ENCODE measurements at regions not wholly inside any gene's neighbourhood (a gene's known extent, or its start where the extent isn't known, plus 50 kb on each side); places are given as distances from the start of the nearest gene placed in this dataset.
"Not testable (repeated sequence)": the region's sequence is repeated elsewhere in the genome, so short reads cannot be mapped to it uniquely, and the experiment has no call there.

DNA sequence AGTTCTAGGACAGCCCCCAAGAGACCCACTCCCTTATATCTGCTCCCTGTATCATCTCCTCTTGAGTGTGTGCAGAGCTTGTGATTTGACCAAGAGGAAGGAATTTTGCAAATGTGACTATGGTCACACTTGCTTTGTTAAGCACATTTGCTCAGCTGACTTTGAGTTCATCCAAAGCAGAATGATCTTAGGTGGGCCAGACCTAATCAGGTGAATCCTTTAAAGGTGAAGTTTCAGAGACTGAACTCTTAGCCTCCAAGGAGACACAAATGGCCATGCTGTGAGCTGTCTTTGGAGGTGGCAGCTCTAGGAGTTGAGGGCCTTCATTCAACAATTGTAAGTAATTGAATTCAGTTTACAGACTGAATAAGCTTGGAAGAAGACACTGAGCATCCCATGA is 115.4 kb upstream of the KRTAP5-11 start:
- intact Hi-C loops (cut with micrococcal nuclease; ENCODE audit: unreplicated experiment); H3K27ac Mint-ChIP-seq (ENCODE audit: unreplicated experiment); H3K4me3 Mint-ChIP-seq (ENCODE audit: low read depth, unreplicated experiment); H3K36me3 Mint-ChIP-seq (ENCODE audit: insufficient read depth, unreplicated experiment); DNase-seq; H3K4me1 Mint-ChIP-seq (ENCODE audit: low read depth, unreplicated experiment); CTCF ChIA-PET; BruUV-seq (replicated peaks); H3K9me3 Mint-ChIP-seq (ENCODE audit: low read depth, unreplicated experiment): not testable (repeated sequence)
- H3K27me3 Mint-ChIP-seq (ENCODE audit: unreplicated experiment), result peaks cover 36% of the 10 kb centered on the region

DNA sequence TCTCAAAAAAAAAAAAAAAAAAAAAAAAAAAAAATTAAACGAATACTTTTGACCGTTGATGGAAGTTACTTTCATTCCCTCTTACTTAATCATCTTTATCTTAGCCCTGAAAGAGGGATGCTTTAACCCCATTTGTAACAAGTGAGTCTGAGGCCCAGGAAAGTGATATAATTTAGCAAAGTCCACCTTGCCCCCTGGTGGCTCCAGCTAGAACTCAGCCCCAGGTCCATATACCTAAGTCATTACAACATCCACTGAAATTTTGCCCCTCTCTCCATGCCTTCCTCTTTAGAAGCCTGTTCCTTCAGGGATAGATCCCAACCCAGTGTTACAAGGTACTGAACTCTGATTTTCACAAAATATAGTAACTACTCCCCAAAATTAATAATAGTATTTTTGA is 116.3 kb upstream of the KRTAP5-11 start:
- H3K27me3 Mint-ChIP-seq (ENCODE audit: unreplicated experiment), result peaks cover 41% of the 10 kb centered on the region
- H3K4me1 Mint-ChIP-seq (ENCODE audit: low read depth, unreplicated experiment); CTCF ChIA-PET; H3K9me3 Mint-ChIP-seq (ENCODE audit: low read depth, unreplicated experiment); DNase-seq; intact Hi-C loops (cut with micrococcal nuclease; ENCODE audit: unreplicated experiment); BruUV-seq (replicated peaks); H3K4me3 Mint-ChIP-seq (ENCODE audit: low read depth, unreplicated experiment); H3K27ac Mint-ChIP-seq (ENCODE audit: unreplicated experiment); H3K36me3 Mint-ChIP-seq (ENCODE audit: insufficient read depth, unreplicated experiment): not testable (repeated sequence)

DNA sequence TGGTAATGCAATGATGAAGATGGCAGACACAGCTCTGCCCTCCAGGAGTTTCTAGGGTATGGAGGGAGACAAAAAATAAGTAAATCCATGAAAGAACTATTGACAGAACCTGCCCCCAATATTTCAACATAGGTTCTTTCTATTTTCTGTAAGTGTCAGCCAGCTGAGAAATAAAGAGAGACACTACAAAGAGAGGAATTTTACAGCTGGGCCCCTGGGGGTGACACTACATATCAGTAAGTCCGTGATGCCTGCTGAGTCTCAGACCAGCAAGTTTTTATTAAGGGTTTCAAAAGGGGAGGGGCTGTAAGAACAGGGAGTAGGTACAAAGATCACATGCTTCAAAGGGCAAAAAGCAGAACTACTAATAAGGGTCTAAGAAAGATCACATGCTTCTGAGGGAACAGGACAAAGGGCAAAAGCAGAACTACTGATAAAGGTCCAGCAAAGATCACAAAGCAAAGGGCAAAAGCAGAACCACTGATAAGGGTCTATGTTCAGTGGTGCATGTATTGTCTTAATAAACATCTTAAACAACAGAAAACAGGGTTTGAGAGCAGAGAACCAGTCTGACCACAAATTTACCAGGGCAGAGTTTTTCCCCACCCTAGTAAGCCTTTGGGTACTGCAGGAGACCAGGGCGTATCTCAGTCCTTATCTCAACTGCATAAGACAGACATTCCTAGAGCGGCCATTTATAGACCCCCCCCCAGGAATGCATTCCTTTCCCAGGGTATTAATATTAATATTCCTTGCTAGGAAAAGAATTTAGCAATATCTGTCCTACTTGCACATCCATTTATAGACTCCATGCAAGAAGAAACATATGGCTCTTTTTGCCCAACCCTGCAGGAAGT is 119.0 kb upstream of the KRTAP5-11 start:
- peaks cover 40% of the 10 kb centered on the region for H3K27me3 Mint-ChIP-seq (ENCODE audit: unreplicated experiment)
- intact Hi-C loops (cut with micrococcal nuclease; ENCODE audit: unreplicated experiment); H3K36me3 Mint-ChIP-seq (ENCODE audit: insufficient read depth, unreplicated experiment); H3K27ac Mint-ChIP-seq (ENCODE audit: unreplicated experiment); DNase-seq; H3K4me1 Mint-ChIP-seq (ENCODE audit: low read depth, unreplicated experiment); H3K9me3 Mint-ChIP-seq (ENCODE audit: low read depth, unreplicated experiment); BruUV-seq (replicated peaks); H3K4me3 Mint-ChIP-seq (ENCODE audit: low read depth, unreplicated experiment); CTCF ChIA-PET: not testable (repeated sequence)

DNA sequence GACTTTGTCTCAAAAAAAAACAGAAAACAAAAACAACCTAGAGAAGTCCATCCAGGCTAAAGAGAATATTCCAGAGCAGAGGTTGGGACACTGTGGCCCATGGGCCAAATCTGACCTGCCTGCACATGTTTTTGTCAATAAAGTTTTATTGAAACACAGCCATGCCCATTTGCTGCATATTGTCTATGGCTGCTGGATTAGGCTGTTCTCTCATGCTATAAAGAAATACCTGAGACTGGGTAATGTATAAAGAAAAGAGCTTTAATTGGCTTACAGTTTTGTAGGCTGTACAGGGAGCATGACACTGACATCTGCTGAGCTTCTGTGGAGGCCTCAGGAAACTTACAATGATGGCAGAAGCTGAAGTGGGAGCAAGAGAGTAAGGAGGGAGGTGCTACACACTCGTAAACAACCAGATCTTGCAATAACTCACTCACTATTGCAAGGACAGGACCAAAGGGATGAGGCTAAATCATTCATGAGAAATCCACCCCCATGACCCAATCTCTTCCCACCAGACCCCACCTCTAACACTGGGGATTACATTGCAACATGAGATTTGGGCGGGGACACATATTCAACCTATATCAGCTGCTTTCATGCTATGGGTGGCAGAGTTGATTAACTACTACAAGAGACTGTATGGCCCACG is 122.5 kb upstream of the KRTAP5-11 start:
- H3K27me3 Mint-ChIP-seq (ENCODE audit: unreplicated experiment), result peaks cover 66% of the 10 kb centered on the region
- H3K27ac Mint-ChIP-seq (ENCODE audit: unreplicated experiment); DNase-seq; H3K36me3 Mint-ChIP-seq (ENCODE audit: insufficient read depth, unreplicated experiment); intact Hi-C loops (cut with micrococcal nuclease; ENCODE audit: unreplicated experiment); BruUV-seq (replicated peaks); CTCF ChIA-PET; H3K4me1 Mint-ChIP-seq (ENCODE audit: low read depth, unreplicated experiment); H3K9me3 Mint-ChIP-seq (ENCODE audit: low read depth, unreplicated experiment); H3K4me3 Mint-ChIP-seq (ENCODE audit: low read depth, unreplicated experiment): not testable (repeated sequence)

DNA sequence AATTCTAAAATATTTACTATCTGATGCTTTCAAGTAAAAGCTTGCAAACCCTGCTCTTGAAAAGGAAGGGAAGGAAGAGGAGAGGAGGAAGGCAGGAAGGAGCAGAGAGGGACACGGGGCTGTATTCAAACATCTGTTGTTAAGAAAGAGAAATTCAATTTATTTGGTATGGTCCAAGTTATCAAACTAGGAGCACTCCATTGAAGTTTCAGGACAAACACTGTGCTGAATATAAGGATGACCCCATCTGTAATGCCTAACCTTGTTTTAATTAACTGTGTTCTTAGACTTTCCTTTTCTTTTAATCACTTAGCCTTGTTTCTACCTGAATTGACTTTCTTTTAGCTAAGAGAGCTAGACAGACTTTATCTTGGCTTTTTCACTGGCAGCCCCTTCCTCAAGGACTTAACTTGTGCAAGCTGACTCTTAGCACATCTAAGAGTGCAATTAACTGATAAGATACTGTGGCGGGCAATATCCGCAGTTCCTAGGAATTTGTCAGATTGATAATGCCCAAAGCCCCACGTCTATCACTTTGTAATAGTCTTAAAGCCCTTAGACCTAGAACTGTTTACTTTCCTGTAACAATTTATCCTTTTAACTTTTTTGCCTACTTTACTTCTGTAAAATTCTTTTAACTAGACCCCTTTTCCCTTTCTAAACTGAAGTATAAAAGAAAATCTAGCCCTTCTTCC is 123.2 kb upstream of the KRTAP5-11 start:
- H3K27ac Mint-ChIP-seq (ENCODE audit: unreplicated experiment); DNase-seq; H3K4me1 Mint-ChIP-seq (ENCODE audit: low read depth, unreplicated experiment); H3K36me3 Mint-ChIP-seq (ENCODE audit: insufficient read depth, unreplicated experiment); CTCF ChIA-PET; intact Hi-C loops (cut with micrococcal nuclease; ENCODE audit: unreplicated experiment); H3K9me3 Mint-ChIP-seq (ENCODE audit: low read depth, unreplicated experiment); H3K4me3 Mint-ChIP-seq (ENCODE audit: low read depth, unreplicated experiment); BruUV-seq (replicated peaks): not testable (repeated sequence)
- H3K27me3 Mint-ChIP-seq (ENCODE audit: unreplicated experiment), result peaks cover 66% of the 10 kb centered on the region

DNA sequence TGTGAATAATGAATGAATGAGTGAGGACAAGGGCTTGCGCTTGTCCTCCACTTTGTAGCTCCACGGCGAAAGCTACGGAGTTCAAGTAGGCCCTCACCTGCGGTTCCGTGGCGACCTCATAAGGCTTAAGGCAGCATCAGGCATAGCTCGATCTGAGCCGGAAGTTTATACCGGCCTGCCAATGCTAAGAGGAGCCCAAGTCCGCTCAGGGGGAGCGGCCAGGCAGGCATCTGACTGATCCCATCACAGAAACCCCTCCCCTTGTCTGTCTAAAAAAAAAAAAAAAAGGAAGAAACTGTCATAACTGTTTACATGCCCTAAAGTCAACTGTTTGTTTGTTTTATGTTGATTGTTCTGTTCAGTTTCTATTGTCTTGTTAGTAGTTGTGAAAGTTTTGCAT is 124.4 kb upstream of the KRTAP5-11 start:
- H3K9me3 Mint-ChIP-seq (ENCODE audit: low read depth, unreplicated experiment); H3K4me1 Mint-ChIP-seq (ENCODE audit: low read depth, unreplicated experiment); H3K36me3 Mint-ChIP-seq (ENCODE audit: insufficient read depth, unreplicated experiment); H3K27ac Mint-ChIP-seq (ENCODE audit: unreplicated experiment); H3K4me3 Mint-ChIP-seq (ENCODE audit: low read depth, unreplicated experiment); DNase-seq; intact Hi-C loops (cut with micrococcal nuclease; ENCODE audit: unreplicated experiment); CTCF ChIA-PET; BruUV-seq (replicated peaks): not testable (repeated sequence)
- peaks cover 55% of the 10 kb centered on the region for H3K27me3 Mint-ChIP-seq (ENCODE audit: unreplicated experiment)

DNA sequence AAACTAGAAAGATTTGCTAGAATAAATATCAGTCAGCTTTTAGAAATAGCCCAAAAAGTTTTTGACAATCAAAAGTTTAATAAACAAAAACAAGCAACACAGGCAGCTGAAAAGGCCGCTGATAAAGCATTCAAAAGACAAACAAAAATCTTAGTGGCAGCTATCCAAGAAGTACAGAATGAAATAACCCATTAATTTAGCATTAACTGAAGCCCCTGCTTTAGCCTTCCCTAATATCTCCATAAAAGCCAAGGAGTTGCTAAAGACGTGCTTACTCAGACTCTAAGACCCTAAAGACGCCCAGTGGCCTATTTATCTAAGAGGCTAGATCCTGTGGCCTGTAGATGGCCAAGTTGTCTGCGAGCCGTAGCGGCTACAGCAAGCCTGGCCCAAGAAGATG is 123.5 kb upstream of the DEFB108B start:
- H3K4me1 Mint-ChIP-seq (ENCODE audit: low read depth, unreplicated experiment); CTCF ChIA-PET; BruUV-seq (replicated peaks); DNase-seq; intact Hi-C loops (cut with micrococcal nuclease; ENCODE audit: unreplicated experiment); H3K9me3 Mint-ChIP-seq (ENCODE audit: low read depth, unreplicated experiment); H3K4me3 Mint-ChIP-seq (ENCODE audit: low read depth, unreplicated experiment); H3K36me3 Mint-ChIP-seq (ENCODE audit: insufficient read depth, unreplicated experiment); H3K27ac Mint-ChIP-seq (ENCODE audit: unreplicated experiment): not testable (repeated sequence)
- peaks cover 33% of the 10 kb centered on the region for H3K27me3 Mint-ChIP-seq (ENCODE audit: unreplicated experiment)

DNA sequence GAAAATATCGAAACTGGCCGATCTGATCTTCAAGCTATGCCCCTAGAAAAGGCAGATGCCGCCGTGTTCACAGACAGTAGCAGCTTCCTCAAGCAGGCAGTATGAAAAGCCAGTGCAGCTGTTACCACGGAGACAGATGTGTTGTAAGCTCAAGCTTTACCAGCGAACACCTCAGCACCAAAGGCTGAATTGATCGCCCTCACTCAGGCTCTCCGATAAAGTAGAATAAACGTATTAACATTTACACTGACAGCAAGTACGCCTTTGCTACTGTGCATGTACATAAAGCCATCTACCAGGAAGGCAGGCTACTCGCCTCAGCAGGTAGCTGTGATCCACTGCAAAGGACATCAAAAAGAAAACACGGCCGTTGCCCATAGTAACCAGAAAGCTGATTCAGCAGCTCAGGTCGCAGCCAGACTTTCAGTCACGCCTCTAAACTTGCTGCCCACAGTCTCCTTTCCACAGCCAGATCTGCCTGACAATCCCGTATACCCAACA is 122.8 kb upstream of the DEFB108B start:
- intact Hi-C loops (cut with micrococcal nuclease; ENCODE audit: unreplicated experiment); H3K27ac Mint-ChIP-seq (ENCODE audit: unreplicated experiment); H3K36me3 Mint-ChIP-seq (ENCODE audit: insufficient read depth, unreplicated experiment); BruUV-seq (replicated peaks); H3K4me3 Mint-ChIP-seq (ENCODE audit: low read depth, unreplicated experiment); CTCF ChIA-PET; H3K9me3 Mint-ChIP-seq (ENCODE audit: low read depth, unreplicated experiment); H3K4me1 Mint-ChIP-seq (ENCODE audit: low read depth, unreplicated experiment): not testable (repeated sequence)
- H3K27me3 Mint-ChIP-seq (ENCODE audit: unreplicated experiment), result peaks cover 37% of the 10 kb centered on the region
- DNase-seq, result peak; percentile 35

DNA sequence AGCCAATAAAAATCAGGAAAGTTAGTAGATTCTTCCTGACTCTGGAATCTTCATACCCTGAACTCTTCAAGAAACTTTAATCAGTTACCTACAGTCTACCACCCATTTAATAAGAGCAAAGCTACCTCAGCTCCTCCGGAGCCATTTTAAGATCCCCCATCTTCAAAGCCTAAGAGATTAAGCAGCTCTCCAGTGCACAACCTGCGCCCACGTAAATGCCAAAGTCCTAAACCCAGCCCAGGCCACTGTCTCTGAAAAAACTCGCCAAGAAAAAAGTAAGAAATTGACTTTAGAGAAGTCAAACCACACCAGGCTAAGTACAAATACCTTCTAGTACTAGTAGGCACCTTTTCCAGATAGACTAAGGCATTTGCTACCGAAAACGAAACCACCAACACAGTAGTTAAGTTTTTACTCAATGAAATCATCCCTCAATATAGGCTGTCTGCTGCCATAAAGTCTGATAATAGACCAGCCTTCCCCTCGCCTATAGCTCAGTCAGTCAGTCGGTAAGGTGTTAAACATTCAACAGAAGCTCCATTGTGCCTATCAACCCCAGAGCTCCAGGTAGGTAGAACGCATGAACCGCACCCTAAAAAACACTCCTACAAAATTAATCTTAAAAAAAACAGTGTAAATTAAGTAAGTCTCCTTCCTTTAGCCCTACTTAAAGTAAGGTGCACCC is 122.2 kb upstream of the DEFB108B start:
- H3K4me1 Mint-ChIP-seq (ENCODE audit: low read depth, unreplicated experiment); CTCF ChIA-PET; H3K9me3 Mint-ChIP-seq (ENCODE audit: low read depth, unreplicated experiment); intact Hi-C loops (cut with micrococcal nuclease; ENCODE audit: unreplicated experiment); DNase-seq; H3K36me3 Mint-ChIP-seq (ENCODE audit: insufficient read depth, unreplicated experiment); BruUV-seq (replicated peaks); H3K4me3 Mint-ChIP-seq (ENCODE audit: low read depth, unreplicated experiment); H3K27ac Mint-ChIP-seq (ENCODE audit: unreplicated experiment): not testable (repeated sequence)
- peaks cover 39% of the 10 kb centered on the region for H3K27me3 Mint-ChIP-seq (ENCODE audit: unreplicated experiment)
